ENCODE measurements at regions not wholly inside any gene's neighbourhood (a gene's known extent, or its start where the extent isn't known, plus 50 kb on each side); places are given as distances from the start of the nearest gene placed in this dataset.

DNA sequence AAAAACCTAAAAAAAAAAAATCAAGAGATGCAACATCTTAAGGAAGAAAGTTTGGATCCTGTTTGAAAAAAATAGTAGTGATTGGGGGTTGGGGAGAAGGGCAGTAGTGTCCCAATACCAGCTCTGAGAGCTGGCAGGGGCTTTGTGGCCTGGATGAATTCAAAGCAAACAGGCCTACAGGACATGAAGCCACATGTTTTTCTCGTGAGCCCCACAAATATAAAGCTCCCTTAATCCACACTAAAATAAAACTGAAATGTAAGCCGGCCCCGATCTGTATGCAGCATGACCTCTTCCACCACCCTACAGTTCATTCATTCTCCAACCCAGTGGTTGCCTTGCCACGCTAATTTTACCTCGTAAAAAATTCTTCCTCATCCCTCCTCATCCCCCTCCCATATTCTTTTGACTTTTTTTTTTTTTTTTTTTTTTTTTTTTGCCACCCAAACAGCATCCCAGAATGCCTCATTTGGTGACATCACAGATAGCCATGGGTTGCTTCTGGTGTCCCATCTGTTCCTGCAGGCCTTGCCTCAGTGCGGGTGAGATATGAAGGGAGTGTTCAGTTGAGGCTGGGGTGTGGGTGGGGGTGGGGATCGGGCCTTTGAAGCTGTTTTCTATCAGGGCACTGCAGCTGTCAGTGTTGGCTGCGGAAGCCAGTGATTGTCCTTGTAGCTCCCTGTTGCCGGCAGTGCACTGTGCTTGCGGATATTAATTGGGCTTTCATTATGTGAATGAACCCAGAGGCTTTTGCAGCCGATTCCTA is 81.6 kb upstream of the NFIB start:
- no peak for DNase-seq (ENCODE audit: low read depth)

DNA sequence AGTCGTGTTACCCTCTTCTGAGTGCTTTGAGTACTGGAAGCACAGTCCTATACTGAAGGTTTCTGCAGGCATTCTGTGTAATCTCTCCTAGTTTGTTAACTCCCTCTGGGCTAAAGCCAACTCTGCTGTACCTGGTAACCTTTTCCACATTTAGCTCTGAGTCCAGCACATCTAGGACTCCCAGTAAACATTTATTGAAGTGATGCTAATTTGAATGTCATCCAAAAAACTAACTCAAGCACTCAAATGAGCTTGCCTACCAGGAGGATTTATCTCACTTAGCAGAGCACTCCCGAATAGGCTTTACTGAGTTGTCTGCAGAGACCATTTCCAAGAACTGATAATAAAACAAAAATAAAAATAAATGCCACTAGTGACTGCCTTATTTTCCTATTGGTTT is 79.5 kb upstream of the NFIB start:
- DNase-seq (ENCODE audit: low read depth) = no peak

DNA sequence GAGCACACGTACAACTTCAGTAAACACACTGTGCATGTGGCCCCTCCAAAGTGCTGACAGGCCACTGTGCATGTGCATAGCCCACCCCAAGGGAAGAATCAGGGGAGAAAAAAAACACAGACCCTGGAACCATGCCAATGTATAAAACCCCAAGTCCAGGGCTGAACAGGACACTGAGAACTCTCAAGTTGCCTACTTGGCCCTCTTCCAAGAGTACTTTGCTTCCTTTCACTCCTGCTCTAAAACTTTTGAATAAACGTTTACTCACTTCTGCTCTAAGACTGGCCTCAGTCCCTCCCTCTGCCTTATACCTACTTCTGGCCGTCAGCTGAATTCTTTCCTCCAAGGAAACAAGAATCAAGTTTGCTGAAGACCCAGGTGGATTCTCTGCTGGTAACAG is 77.7 kb upstream of the NFIB start:
- DNase-seq (ENCODE audit: low read depth) = no peak

DNA sequence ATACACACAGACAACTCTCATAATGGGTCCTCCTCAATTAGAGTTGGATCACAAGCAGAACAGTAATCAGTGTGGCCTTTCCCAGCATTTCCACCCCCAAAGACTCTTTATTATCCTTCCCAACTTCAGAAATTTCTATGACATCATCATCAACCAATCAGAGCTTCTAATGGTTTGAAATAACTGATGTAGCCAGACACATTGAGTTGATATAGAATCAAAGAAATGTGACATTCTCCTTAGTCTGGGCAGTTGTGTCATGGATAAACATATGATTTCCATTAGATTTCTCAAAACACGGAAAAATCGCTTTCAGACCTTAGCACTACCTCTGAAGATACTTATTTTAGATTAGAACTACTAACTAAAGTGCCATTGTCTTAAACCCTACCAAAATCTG is 75.7 kb upstream of the NFIB start:
- DNase-seq (ENCODE audit: low read depth) = no peak

DNA sequence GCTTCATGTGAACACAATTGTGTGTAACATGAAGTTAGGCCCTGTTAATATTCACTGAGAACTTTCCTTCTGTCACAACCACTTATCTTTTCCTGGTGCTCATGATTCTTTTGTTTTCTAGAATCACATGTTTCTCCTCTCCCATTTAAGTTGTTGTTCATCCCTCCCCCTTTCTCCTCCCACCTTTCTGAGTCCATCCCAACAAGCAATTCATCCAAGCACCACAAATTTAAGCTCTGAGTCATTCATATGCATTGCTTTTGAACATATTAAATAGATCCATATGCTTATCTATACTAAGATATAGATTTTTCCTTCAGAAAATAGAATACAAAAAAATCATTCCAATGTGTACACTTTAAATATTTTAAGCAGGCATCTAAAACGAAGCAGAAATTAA is 75.2 kb upstream of the NFIB start:
- DNase-seq (ENCODE audit: low read depth) = no peak

DNA sequence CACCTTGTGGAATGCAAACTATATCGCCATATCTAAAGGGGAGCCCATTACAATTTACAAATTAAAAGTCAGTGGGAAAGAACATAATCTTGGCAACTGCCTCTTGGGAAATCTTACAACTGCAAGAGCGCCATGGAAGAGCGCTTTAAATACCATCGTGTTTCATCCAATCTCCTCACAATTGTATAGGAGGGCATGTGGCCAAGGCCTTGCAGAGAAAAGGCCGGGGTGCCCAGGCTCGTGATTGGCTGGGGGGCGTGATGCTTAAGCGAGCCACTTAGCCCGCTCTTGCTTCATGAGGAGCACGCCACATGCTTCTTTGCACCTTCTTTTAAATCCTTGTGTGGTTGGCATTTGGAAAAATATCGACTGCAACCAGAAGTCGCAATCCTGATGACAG is 69.8 kb upstream of the NFIB start:
- no peak for DNase-seq (ENCODE audit: low read depth)

DNA sequence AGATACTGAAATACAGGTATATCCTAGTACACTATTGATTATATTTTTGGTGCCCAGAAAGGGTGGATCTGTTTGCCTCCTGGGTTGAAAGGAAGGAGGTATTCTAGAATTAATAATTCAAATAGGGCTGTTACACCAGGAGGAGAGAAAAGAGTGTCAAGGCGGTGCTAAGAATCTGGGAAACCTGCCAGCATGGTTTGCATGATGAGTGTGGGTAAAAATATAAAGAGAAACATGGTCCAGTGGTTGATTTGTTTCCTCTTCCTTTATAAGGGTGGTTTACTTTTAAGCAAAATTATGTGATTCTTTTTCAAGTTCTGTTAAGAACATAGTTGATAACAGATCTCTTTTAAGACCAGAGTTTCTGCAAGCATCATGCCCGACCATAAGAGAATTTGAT is 69.4 kb upstream of the NFIB start:
- no peak for DNase-seq (ENCODE audit: low read depth)

DNA sequence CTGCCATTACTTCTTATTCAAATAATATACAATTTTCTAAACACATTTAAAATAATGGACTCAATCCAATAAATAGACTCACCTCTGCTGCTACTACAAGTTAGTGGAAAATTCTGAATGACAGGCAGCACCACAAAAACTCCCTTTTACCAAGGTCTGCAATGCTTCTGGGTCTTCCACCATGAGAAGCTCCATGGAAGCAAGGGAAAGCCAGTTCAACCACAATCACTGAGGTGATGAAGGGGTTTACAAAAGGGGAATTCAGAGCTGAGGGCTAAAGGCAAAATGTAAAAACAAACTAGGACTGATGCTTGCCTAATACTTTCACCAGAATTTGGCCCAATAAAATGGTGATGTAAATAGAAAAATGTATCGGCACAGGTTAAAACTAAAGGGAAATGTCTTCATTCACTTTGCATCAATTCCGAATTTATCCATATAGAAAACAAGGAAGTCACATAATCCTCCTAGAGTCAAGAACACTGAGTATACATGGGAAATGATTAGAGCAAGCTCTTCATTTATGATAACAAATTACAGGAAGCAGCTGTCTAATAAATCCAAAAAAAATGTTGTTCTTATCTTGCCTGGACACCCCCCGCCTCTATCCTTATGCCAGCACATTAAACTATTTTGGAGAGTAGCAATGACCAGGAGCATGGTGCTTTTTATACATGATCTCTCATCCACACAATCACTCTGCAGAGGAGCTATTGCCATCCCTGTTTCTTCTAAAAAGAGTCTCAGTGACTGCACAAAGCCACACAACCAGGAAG is 66.3 kb upstream of the NFIB start:
- no peak for DNase-seq (ENCODE audit: low read depth)

DNA sequence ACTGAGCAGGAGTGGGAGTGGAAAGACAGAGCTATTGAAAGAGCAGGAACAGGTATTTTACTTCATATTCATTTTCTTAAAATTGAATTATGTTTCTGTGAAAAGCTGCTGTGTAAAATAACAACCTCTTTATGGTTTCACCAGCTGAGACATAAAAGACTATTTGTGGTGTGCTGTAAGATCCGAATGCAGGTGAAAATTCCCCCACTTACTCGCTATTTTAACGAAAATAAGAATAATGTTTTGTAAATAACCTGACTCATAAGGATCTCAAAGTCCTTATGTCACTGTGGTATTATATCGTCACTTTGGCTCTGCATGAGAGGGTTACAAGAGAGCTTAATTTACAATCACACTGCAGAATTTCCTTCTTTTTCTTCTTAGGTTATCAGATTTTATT is 65.3 kb upstream of the NFIB start:
- no peak for DNase-seq (ENCODE audit: low read depth)

DNA sequence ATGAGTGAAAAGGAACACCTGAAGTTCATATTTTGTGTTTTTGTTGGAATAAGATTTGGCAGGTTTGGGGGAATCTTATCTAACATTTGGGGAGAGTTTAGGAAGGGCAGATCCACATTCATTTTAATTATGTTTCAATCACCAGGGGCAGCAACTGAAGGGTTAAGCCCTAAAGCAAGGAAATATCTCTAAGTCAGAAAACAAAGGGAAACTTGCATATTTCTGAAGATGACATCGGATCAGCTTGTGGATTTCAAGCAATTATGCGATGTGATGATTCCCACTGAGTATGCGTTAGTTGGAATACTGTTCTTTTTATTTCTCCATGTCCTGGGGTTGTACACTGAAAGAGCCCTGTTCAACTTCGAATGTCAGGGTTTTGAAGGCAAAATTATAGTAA is 59.8 kb upstream of the NFIB start:
- DNase-seq (ENCODE audit: low read depth) = no peak

DNA sequence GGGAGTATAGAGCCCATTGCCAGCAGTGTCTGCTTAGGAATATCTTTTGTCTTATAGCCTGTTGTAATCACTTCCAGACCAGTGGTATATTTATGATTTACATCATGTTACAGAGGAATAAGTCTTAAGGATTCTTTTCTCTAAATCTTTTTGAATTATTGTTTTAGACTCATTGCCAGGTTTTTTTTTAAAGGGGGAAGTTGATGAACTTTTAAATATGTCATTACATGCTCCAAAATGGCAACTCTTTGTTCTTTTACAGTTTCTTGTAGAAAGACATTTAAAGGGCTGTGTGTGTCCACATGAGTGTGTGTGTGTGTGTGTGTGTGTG is 59.4 kb upstream of the NFIB start:
- no peak for DNase-seq (ENCODE audit: low read depth)

DNA sequence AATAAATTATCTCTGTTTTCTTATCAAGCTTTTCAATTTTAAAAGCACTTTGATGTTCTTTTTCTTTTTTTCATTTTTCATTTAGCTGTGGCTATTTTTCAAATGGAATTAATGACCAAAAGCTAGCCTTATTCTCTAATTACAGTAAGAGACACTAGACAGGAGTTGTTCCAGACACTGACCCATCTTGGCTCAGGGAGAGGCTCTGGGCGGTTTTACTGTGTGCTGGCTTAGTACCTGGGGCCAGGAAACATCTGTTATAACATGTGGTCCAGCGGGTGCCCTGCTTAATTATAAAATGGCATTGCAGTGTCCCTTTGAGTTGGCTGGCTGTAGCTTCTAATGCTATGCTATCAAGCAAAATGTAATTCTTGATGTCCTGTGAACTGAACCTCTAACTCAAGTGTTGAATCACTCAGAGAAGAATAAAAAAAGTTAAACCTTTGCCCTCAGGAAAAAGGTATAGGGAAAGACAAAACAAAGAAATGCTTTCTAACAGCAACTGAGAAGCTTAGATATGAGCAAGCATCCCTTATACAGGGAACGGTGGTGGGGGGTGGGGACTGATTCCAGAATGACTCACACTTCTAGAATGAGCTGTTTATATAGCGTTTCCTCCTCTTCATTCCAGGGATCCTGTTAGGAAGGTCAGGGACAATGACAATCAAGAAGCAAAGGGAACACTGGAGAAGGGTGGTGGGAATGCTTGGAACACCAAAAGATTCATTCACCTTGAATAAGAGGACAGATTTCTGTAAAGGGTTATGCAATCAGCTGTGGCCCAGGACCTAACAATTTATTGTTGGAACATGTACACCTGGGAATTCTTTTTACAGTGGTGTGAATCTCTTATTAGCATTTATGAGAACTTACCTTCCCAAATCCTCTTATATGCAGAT is 58.7 kb upstream of the NFIB start:
- DNase-seq (ENCODE audit: low read depth) = no peak

DNA sequence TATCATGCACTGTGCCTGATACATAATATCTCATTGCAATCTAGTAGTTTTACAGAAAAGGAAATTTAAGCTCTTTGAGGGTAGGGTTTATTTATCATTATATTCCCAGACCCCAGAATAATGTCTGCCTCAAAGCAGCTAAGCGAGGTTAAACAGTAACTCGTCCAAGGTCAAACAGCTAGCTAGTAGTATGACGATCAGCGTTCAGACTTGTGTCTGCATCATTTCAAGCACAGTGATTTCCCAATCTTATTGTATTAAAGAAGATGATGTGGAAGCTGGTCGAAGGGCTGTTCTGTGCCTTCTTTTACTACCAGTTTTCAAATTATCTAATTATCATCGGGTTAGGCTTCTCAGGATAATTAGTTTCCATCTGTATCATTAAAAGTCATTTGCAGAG is 55.1 kb upstream of the NFIB start:
- no peak for DNase-seq (ENCODE audit: low read depth)

DNA sequence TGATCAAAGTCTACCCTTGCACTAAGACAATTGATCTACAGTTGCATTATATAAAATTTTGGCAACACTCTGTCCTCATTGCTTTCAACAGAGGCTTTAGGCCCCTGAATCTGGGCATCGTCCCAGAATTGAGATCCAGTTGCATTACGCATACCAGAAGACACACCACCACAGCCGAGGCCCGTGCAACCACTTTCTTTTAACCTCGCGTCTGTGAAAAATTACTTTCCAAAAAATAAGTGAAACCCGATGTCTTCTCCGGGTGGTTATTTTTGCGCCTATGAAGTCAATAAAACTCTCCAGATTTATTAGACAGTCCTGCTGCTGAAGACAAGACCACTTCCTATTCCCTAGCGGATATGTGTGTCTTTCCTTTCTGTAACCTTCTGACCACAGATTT is 52.1 kb upstream of the NFIB start:
- no peak for DNase-seq (ENCODE audit: low read depth)

DNA sequence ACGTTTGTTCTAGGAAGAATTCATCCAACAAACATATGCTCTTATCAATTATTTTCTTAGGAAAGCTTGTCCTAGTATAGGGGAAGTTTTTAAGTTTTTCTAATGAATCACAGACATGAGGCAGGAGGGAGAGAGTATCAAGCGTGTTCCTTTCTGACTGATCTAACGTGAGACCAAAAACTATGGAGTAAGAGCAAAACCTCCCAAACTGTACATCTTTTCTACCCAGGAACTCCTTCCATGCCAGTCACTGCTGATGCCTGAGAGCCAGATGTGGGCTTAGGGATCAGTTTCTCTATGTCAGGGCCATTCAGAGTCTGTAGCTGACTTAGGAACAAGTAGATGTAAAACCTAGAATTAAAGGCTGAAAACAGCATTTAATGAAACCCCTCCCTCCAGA is 51.7 kb upstream of the NFIB start:
- no peak for DNase-seq (ENCODE audit: low read depth)
